ENCODE measurements at regions not wholly inside any gene's neighbourhood (a gene's known extent, or its start where the extent isn't known, plus 50 kb on each side); places are given as distances from the start of the nearest gene placed in this dataset.

- TF ChIP-seq, protein P1, sequence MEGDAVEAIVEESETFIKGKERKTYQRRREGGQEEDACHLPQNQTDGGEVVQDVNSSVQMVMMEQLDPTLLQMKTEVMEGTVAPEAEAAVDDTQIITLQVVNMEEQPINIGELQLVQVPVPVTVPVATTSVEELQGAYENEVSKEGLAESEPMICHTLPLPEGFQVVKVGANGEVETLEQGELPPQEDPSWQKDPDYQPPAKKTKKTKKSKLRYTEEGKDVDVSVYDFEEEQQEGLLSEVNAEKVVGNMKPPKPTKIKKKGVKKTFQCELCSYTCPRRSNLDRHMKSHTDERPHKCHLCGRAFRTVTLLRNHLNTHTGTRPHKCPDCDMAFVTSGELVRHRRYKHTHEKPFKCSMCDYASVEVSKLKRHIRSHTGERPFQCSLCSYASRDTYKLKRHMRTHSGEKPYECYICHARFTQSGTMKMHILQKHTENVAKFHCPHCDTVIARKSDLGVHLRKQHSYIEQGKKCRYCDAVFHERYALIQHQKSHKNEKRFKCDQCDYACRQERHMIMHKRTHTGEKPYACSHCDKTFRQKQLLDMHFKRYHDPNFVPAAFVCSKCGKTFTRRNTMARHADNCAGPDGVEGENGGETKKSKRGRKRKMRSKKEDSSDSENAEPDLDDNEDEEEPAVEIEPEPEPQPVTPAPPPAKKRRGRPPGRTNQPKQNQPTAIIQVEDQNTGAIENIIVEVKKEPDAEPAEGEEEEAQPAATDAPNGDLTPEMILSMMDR (IDR thresholded peaks at IDR 0.05; ENCODE audit: insufficient read depth, low read length, poor library complexity, severe bottlenecking) = no peak
- no peak for DNase-seq (ENCODE audit: low read depth)
- no peaks in the 10 kb centered on the region for H3K36me3 ChIP-seq (ENCODE audit: control insufficient read depth, insufficient read depth, low read length)
These were observed 510.8 kb downstream of the SPATA31D1 start for GRCh38 chr9:82499337-82499736.

GRCh38 chr9:82504620-82505019, 516.0 kb downstream of the SPATA31D1 start:
- TF ChIP-seq, protein P1 (IDR thresholded peaks at IDR 0.05; ENCODE audit: insufficient read depth, low read length, poor library complexity, severe bottlenecking) = no peak
- H3K27me3 ChIP-seq (ENCODE audit: control insufficient read depth, insufficient read depth, low read length) = no peaks in the 10 kb centered on the region

More at GRCh38 chr9:82499337-82499736, 510.8 kb downstream of the SPATA31D1 start:
- no peaks in the 10 kb centered on the region for H3K27me3 ChIP-seq (ENCODE audit: control insufficient read depth, insufficient read depth, low read length)
- H3K4me3 ChIP-seq (ENCODE audit: low read depth, low read length) = no peak overlapping the region

DNA sequence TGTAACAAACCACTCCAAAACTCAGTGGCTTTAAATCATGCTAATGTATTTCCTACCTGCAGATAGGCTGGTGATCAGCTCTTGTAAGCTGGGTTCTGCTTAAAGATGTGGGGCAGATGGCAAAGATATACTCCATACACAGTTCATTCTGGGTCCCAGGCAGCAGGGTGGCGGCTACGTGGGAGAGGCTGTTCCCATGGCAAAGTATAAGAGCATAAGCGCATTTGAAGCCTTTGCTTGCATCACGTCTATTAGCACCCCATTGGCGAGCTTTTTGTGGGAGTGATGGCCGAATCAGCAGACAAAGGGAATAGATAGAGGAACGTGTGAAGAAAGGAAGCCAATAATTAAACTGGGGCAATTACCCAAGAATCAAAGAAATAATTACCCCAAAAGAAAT, 523.1 kb downstream of the SPATA31D1 start:
- no peaks in the 10 kb centered on the region for H3K27me3 ChIP-seq (ENCODE audit: control insufficient read depth, insufficient read depth, low read length)
- H3K4me3 ChIP-seq (ENCODE audit: low read depth, low read length) = no peak overlapping the region
- TF ChIP-seq, protein P1 (IDR thresholded peaks at IDR 0.05; ENCODE audit: insufficient read depth, low read length, poor library complexity, severe bottlenecking) = no peak
- no peaks in the 10 kb centered on the region for H3K36me3 ChIP-seq (ENCODE audit: control insufficient read depth, insufficient read depth, low read length)
- DNase-seq (ENCODE audit: low read depth) = no peak

More at GRCh38 chr9:82504620-82505019, 516.0 kb downstream of the SPATA31D1 start:
- H3K36me3 ChIP-seq (ENCODE audit: control insufficient read depth, insufficient read depth, low read length) = no peaks in the 10 kb centered on the region
- no peak overlapping the region for H3K4me3 ChIP-seq (ENCODE audit: low read depth, low read length)
- DNase-seq (ENCODE audit: low read depth) = no peak

DNA sequence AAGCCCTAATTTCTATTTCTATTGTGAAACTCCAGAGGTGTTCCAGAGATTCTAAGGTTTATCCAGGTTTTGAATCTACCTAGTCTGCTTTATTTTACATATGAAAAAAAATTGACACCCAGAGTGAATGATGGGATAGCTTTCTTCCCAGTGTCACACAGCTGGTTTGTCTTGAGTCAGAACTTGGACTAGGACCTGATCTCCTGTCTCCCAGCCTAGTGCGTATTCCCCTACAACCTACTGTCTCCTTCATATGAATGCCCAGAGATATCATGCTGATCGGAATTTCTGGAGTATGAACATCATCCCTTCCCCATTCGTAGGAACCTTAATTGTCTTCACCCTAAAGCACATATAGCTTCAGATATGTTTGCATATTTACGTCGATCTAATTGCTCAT, 524.2 kb downstream of the SPATA31D1 start:
- no peak for DNase-seq (ENCODE audit: low read depth)
- Histone ChIP-seq H3K36me3 (ENCODE audit: control insufficient read depth, insufficient read depth, low read length) (no peaks in the 10 kb centered on the region), H3K4me3 (ENCODE audit: low read depth, low read length) (no peak overlapping the region), H3K27me3 (ENCODE audit: control insufficient read depth, insufficient read depth, low read length) (no peaks in the 10 kb centered on the region)
- TF ChIP-seq, protein P1 (IDR thresholded peaks at IDR 0.05; ENCODE audit: insufficient read depth, low read length, poor library complexity, severe bottlenecking) = no peak

DNA sequence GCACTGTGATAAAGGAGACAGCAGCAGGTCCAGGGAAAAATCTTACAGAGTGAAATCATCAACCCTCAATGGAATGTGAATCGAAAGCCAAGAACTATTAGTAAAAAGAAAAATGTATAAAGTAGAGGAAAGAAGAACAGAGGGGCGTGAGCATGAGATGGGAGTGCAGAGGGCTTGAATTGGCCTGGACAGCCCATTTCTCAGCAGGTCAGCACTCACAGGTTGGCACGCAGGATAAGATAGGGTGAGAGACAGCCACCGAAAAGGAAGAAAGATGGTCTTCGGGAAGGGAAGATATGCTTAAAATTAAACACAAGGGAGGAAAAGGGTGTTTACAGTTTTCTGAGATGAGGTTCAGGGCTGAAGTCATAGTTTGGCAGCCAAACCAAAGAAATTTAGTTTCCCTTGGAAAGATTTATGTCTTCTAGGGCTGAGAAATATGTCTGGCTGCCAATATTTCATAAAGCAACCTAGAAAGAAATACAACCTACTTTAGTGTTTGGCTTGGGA, 524.7 kb downstream of the SPATA31D1 start:
- TF ChIP-seq, protein P1 (IDR thresholded peaks at IDR 0.05; ENCODE audit: insufficient read depth, low read length, poor library complexity, severe bottlenecking) = no peak
- H3K27me3 ChIP-seq (ENCODE audit: control insufficient read depth, insufficient read depth, low read length) = no peaks in the 10 kb centered on the region
- no peak overlapping the region for H3K4me3 ChIP-seq (ENCODE audit: low read depth, low read length)
- no peak for DNase-seq (ENCODE audit: low read depth)
- H3K36me3 ChIP-seq (ENCODE audit: control insufficient read depth, insufficient read depth, low read length) = no peaks in the 10 kb centered on the region
